ENCODE measurements at regions not wholly inside any gene's neighbourhood (a gene's known extent, or its start where the extent isn't known, plus 50 kb on each side); places are given as distances from the start of the nearest gene placed in this dataset.

DNA sequence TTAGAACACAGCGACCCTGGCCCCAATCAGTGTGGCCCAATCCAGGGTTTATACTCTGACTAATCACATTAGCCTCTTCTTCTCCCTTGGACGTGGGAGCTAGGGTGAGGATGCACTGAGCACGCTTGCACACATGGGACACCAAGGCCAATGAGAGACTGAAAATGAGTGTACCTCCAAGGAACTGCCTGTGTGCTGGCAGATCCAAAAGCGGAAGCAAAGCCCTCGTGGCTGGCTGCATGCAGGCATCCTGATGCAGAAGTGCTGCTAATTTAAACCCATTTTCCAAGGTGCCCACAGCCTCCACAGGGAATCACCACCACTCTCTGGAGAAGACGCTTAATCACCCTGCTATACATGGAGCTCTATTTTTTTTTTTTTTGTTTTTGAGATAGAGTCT is 375.3 kb upstream of the XYLT1 start:
- DNase-seq (no peak), ATAC-seq (ENCODE audit: low read depth) (no peak)
- POLR2A ChIA-PET = no interaction called here
- TF ChIP-seq, protein P1, sequence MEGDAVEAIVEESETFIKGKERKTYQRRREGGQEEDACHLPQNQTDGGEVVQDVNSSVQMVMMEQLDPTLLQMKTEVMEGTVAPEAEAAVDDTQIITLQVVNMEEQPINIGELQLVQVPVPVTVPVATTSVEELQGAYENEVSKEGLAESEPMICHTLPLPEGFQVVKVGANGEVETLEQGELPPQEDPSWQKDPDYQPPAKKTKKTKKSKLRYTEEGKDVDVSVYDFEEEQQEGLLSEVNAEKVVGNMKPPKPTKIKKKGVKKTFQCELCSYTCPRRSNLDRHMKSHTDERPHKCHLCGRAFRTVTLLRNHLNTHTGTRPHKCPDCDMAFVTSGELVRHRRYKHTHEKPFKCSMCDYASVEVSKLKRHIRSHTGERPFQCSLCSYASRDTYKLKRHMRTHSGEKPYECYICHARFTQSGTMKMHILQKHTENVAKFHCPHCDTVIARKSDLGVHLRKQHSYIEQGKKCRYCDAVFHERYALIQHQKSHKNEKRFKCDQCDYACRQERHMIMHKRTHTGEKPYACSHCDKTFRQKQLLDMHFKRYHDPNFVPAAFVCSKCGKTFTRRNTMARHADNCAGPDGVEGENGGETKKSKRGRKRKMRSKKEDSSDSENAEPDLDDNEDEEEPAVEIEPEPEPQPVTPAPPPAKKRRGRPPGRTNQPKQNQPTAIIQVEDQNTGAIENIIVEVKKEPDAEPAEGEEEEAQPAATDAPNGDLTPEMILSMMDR (IDR thresholded peaks at IDR 0.05) = no peak
- Mint-ChIP-seq H3K9me3 (peaks cover 4% of the 10 kb centered on the region), H3K4me1 (no peaks in the 10 kb centered on the region), H3K36me3 (ENCODE audit: low read depth) (no peaks in the 10 kb centered on the region), H3K27ac (no peak overlapping the region), H3K4me3 (no peak overlapping the region), H3K27me3 (no peaks in the 10 kb centered on the region)
- intact Hi-C loops (cut with micrococcal nuclease) = no loop called here
- CTCF ChIA-PET = no interaction called here

DNA sequence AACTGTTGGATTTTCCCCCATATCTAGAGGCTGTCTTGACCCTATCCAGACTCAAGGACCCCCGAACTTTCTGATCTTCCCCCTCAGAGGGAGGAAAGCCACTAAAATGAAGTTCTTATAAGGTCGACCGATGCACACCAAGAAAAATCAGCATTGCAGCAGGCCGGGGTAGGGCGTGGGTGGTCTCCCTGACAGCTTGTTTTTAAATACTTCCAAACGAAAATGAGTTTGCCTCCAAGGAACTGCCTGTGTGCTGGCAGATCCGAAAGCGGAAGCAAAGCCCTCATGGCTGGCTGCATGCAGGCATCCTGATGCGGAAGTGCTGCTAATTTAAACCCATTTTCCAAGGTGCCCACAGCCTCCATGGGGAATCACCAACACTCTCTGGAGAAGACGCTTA is 374.3 kb upstream of the XYLT1 start:
- Mint-ChIP-seq H3K36me3 (ENCODE audit: low read depth) (no peaks in the 10 kb centered on the region), H3K27ac (no peak overlapping the region), H3K4me1 (no peaks in the 10 kb centered on the region), H3K9me3 (peaks cover 4% of the 10 kb centered on the region), H3K27me3 (no peaks in the 10 kb centered on the region), H3K4me3 (no peak overlapping the region)
- no peak for ATAC-seq (ENCODE audit: low read depth)
- intact Hi-C loops (cut with micrococcal nuclease) = no loop called here
- POLR2A ChIA-PET = no interaction called here
- DNase-seq = no peak
- CTCF ChIA-PET = no interaction called here
- TF ChIP-seq, protein P1 (IDR thresholded peaks at IDR 0.05) = no peak

DNA sequence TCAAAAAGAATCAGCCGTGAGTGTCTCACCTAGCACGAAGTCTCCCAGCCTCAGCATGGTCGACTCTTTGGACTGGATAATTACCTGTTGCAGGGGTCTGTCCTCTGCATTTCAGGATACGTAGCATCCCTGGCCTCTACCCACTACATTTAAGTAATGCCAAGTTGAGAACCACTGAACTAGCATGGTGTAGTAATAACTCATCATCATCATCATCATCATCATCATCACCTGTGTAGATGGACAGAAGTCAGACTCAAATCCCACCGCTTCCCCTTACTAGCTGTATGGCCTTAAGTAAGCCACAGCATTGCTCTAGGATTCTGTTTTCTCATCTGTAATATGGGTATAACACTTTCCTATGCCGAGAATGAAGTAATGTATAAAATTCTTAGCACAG is 373.1 kb upstream of the XYLT1 start:
- intact Hi-C loops (cut with micrococcal nuclease) = no loop called here
- no peak for ATAC-seq (ENCODE audit: low read depth)

DNA sequence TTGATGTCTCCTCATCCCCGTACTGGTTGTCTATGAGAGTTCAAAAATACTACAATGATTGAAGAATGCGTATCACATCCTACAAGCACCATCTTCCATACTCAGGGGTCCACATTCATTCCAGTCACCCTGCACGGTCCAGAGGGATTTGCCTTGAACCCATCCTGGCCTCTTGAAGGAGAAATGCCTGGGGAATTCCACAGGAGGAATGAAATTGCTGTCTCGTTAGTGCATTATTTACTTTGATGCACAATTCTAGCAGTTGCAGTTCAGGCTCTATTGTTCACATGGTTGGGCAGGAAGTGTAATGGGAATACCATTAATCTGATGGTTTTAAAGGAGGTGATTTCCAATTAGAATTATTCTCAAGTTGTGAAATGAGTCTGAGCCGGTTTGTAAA is 369.1 kb upstream of the XYLT1 start:
- Mint-ChIP-seq H3K4me3 (no peak overlapping the region), H3K4me1 (no peaks in the 10 kb centered on the region), H3K36me3 (ENCODE audit: low read depth) (no peaks in the 10 kb centered on the region), H3K9me3 (peaks cover 4% of the 10 kb centered on the region), H3K27ac (no peak overlapping the region), H3K27me3 (no peaks in the 10 kb centered on the region)
- ATAC-seq (ENCODE audit: low read depth) (no peak), DNase-seq (no peak)
- ChIA-PET POLR2A (no interaction called here), CTCF (no interaction called here)
- TF ChIP-seq, protein P1 (IDR thresholded peaks at IDR 0.05) = no peak
- intact Hi-C loops (cut with micrococcal nuclease) = no loop called here

More for the DNA sequence above, 373.1 kb upstream of the XYLT1 start:
- Mint-ChIP-seq H3K27ac (no peak overlapping the region), H3K4me1 (no peaks in the 10 kb centered on the region), H3K9me3 (peaks cover 4% of the 10 kb centered on the region), H3K36me3 (ENCODE audit: low read depth) (no peaks in the 10 kb centered on the region), H3K27me3 (no peaks in the 10 kb centered on the region), H3K4me3 (no peak overlapping the region)
- TF ChIP-seq, protein P1 (IDR thresholded peaks at IDR 0.05) = no peak
- no peak for DNase-seq
- POLR2A ChIA-PET = no interaction called here
- CTCF ChIA-PET = no interaction called here

DNA sequence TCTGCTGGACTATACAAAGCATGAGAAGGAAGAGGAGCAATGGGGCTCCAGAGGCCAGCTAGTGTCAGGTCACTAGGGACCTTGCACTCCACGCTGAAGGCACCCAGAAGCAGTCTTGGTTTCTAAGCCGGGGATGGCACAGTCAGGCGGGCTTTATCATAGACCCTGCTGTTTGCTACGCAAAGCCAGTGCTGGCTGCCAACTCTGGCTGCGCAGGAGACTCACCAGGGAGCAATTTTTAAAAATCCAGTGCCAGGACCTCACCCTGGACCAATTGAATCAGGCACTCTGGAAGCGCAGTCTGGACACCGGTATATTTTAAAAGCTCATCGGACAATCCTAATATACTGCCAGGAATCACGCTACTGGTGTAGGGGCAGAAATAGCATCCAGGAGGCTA is 368.5 kb upstream of the XYLT1 start:
- ChIA-PET CTCF (no interaction called here), POLR2A (no interaction called here)
- intact Hi-C loops (cut with micrococcal nuclease) = no loop called here
- TF ChIP-seq, protein P1 (IDR thresholded peaks at IDR 0.05) = no peak
- H3K27ac Mint-ChIP-seq = no peak overlapping the region
- H3K27me3 Mint-ChIP-seq = peaks cover 4% of the 10 kb centered on the region
- DNase-seq (no peak), ATAC-seq (ENCODE audit: low read depth) (no peak)
- no peaks in the 10 kb centered on the region for H3K4me1 Mint-ChIP-seq
- H3K4me3 Mint-ChIP-seq = no peak overlapping the region
- H3K36me3 Mint-ChIP-seq (ENCODE audit: low read depth) = no peaks in the 10 kb centered on the region
- peaks cover 4% of the 10 kb centered on the region for H3K9me3 Mint-ChIP-seq
